Fibroblast of skin of abdomen (primary cell): ENCODE measurements at regions not wholly inside any gene's neighbourhood (a gene's known extent, or its start where the extent isn't known, plus 50 kb on each side); places are given as distances from the start of the nearest gene placed in this dataset.
"Not testable (repeated sequence)": the region's sequence is repeated elsewhere in the genome, so short reads cannot be mapped to it uniquely, and the experiment has no call there.

Experiments
- DNase-seq: peaks from one replicate; pipeline ENCODE4 v3.0.0-alpha.2; 2013

- DNase-seq = no peak
Measured at GRCh38 chr12:96085475-96085874, 50.1 kb upstream of the LTA4H start.

- DNase-seq = not testable (repeated sequence)
Measured at GRCh38 chr12:96086190-96086589, 50.8 kb upstream of the LTA4H start.

GRCh38 chr12:96091833-96092232 is 56.4 kb upstream of the LTA4H start:
- no peak for DNase-seq

- DNase-seq = no peak
Measured at GRCh38 chr12:96093543-96094196, 58.3 kb upstream of the LTA4H start.

GRCh38 chr12:96094201-96094600 is 58.8 kb upstream of the LTA4H start:
- DNase-seq = no peak

GRCh38 chr12:96098631-96099030 is 63.2 kb upstream of the LTA4H start:
- DNase-seq = no peak

GRCh38 chr12:96099421-96099820 is 64.0 kb upstream of the LTA4H start:
- DNase-seq = no peak

- no peak for DNase-seq
Measured at GRCh38 chr12:96099986-96100385, 64.6 kb upstream of the LTA4H start.

GRCh38 chr12:96101806-96102205 is 66.4 kb upstream of the LTA4H start:
- DNase-seq = no peak

GRCh38 chr12:96103067-96103644 is 67.8 kb upstream of the LTA4H start:
- DNase-seq = no peak

GRCh38 chr12:96104566-96104965 is 69.2 kb upstream of the LTA4H start:
- no peak for DNase-seq

- DNase-seq = no peak
Measured at GRCh38 chr12:96106137-96106536, 70.8 kb upstream of the LTA4H start.

- no peak for DNase-seq
Measured at GRCh38 chr12:96107236-96107635, 71.8 kb upstream of the LTA4H start.

- DNase-seq = no peak
Measured at GRCh38 chr12:96108321-96108720, 72.9 kb upstream of the LTA4H start.

- DNase-seq = not testable (repeated sequence)
Measured at GRCh38 chr12:96108941-96109340, 73.6 kb upstream of the LTA4H start.

- DNase-seq = no peak
Measured at GRCh38 chr12:96112733-96113132, 77.3 kb upstream of the LTA4H start.

GRCh38 chr12:96117460-96117859 is 76.7 kb upstream of the ELK3 start:
- no peak for DNase-seq

- no peak for DNase-seq
Measured at GRCh38 chr12:96120359-96121100, 73.6 kb upstream of the ELK3 start.

GRCh38 chr12:96121271-96121711 is 72.9 kb upstream of the ELK3 start:
- no peak for DNase-seq

GRCh38 chr12:96128292-96128691 is 65.9 kb upstream of the ELK3 start:
- not testable (repeated sequence) for DNase-seq

GRCh38 chr12:96130396-96131059 is 63.6 kb upstream of the ELK3 start:
- DNase-seq = no peak

GRCh38 chr12:96131230-96131788 is 62.9 kb upstream of the ELK3 start:
- no peak for DNase-seq

- DNase-seq = no peak
Measured at GRCh38 chr12:96132819-96133218, 61.4 kb upstream of the ELK3 start.
